ENCODE measurements at regions not wholly inside any gene's neighbourhood (a gene's known extent, or its start where the extent isn't known, plus 50 kb on each side); places are given as distances from the start of the nearest gene placed in this dataset.

GRCh38 chr5:145084834-145085233 lies 750.3 kb downstream of the PRELID2 start:
- Histone ChIP-seq H3K4me3 (no peak overlapping the region), H3K9me3 (no peaks in the 10 kb centered on the region), H3K27me3 (ENCODE audit: low read depth) (no peaks in the 10 kb centered on the region), H3K36me3 (replicated peaks) (no peaks in the 10 kb centered on the region), H3K4me1 (no peaks in the 10 kb centered on the region)
- no peak for DNase-seq (ENCODE audit: low spot score in 2 of 2)
- in situ Hi-C loops (cut with MboI; ENCODE audit: low sequenced_read_pairs) = no loop called here

DNA sequence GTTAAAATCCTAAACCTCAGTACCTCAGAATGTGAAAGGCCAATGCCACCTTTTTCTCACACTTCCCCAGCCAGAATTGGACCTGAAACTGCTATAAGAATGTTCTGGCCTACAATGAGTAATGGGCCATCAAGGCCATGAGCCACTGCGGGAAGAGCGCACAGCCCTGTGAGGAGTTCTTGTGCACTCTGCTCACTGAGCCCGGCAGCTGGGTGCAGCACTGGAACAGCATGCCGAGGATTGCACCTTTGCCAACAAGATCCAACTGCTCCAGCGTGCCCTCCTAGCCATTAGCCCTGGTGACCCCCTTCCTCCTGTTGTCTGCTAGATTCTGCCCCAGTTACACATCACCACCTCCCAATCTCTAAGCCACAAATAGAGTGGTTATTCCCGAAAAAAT lies 758.1 kb downstream of the PRELID2 start:
- in situ Hi-C loops (cut with MboI; ENCODE audit: low sequenced_read_pairs) = no loop called here
- Histone ChIP-seq H3K4me3 (no peak overlapping the region), H3K4me1 (no peaks in the 10 kb centered on the region), H3K9me3 (no peaks in the 10 kb centered on the region), H3K27me3 (ENCODE audit: low read depth) (no peaks in the 10 kb centered on the region), H3K36me3 (replicated peaks) (no peaks in the 10 kb centered on the region)
- no peak for DNase-seq (ENCODE audit: low spot score in 2 of 2)

- no peak for DNase-seq (ENCODE audit: low spot score in 2 of 2)
- no peaks in the 10 kb centered on the region for H3K9me3 ChIP-seq
- no peaks in the 10 kb centered on the region for H3K36me3 ChIP-seq (replicated peaks)
- no peaks in the 10 kb centered on the region for H3K27me3 ChIP-seq (ENCODE audit: low read depth)
- no peak overlapping the region for H3K4me3 ChIP-seq
- no peaks in the 10 kb centered on the region for H3K4me1 ChIP-seq
- in situ Hi-C loops (cut with MboI; ENCODE audit: low sequenced_read_pairs) = no loop called here
Measured at GRCh38 chr5:145076040-145076439, 759.1 kb downstream of the PRELID2 start.

DNA sequence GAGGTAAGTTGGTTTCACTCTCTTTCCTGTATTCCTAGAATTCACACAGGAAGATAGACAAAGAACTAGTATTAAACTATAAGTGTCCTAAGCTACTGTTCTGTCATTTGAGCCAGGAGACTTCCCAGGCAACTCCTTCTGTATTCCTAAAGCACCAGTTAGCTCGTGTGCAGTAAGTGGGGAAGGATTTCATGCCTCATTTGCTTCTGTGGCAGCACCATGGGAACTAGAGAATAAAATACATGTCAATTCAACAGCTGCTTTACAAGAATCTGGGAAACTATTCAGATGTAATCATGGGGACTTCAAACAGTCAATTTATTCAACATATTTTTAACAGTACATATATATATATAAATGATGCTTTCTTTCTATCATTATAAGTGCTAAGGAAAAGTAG lies 762.3 kb downstream of the PRELID2 start:
- DNase-seq (ENCODE audit: low spot score in 2 of 2) = no peak
- Histone ChIP-seq H3K4me1 (no peaks in the 10 kb centered on the region), H3K9me3 (no peaks in the 10 kb centered on the region), H3K4me3 (no peak overlapping the region), H3K27me3 (ENCODE audit: low read depth) (no peaks in the 10 kb centered on the region), H3K36me3 (replicated peaks) (no peaks in the 10 kb centered on the region)
- in situ Hi-C loops (cut with MboI; ENCODE audit: low sequenced_read_pairs) = no loop called here

DNA sequence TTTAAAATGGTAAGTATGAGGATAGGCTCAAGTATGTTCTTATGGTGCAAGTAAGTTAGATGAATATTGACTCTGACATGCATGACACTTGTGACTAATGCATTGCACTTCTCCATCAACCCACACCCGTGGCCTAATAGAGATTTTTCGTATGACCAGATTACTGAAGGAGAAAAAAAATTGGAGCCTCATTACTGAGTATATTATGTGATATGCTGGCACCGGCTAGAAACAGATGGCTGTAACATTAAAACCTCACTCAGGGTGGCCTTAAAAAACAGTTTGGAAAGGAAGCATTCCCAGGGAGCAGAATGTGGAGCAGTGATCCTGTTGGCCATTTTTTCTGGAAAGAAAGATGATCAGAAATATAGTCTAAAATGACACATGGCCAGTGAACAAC lies 766.4 kb downstream of the PRELID2 start:
- no peaks in the 10 kb centered on the region for H3K36me3 ChIP-seq (replicated peaks)
- no peak overlapping the region for H3K4me3 ChIP-seq
- H3K9me3 ChIP-seq = no peaks in the 10 kb centered on the region
- H3K4me1 ChIP-seq = no peaks in the 10 kb centered on the region
- in situ Hi-C loops (cut with MboI; ENCODE audit: low sequenced_read_pairs) = no loop called here
- no peak for DNase-seq (ENCODE audit: low spot score in 2 of 2)
- 0 out of 2 replicates have a peak, but pooled peaks cover 2% of the 10 kb centered on the region for H3K27me3 ChIP-seq (ENCODE audit: low read depth)

GRCh38 chr5:145062280-145063062 lies 772.7 kb downstream of the PRELID2 start:
- DNase-seq (ENCODE audit: low spot score in 2 of 2) = no peak
- Histone ChIP-seq H3K27me3 (ENCODE audit: low read depth) (0 out of 2 replicates have a peak, but pooled peaks cover 2% of the 10 kb centered on the region), H3K4me3 (no peak overlapping the region), H3K36me3 (replicated peaks) (no peaks in the 10 kb centered on the region), H3K9me3 (no peaks in the 10 kb centered on the region), H3K4me1 (no peaks in the 10 kb centered on the region)
- in situ Hi-C loops (cut with MboI; ENCODE audit: low sequenced_read_pairs) = no loop called here

- Histone ChIP-seq H3K4me1 (no peaks in the 10 kb centered on the region), H3K4me3 (no peak overlapping the region), H3K9me3 (no peaks in the 10 kb centered on the region), H3K36me3 (replicated peaks) (no peaks in the 10 kb centered on the region), H3K27me3 (ENCODE audit: low read depth) (no peaks in the 10 kb centered on the region)
- no peak for DNase-seq (ENCODE audit: low spot score in 2 of 2)
- in situ Hi-C loops (cut with MboI; ENCODE audit: low sequenced_read_pairs) = no loop called here
Measured at GRCh38 chr5:145056800-145057199, 778.3 kb downstream of the PRELID2 start.

DNA sequence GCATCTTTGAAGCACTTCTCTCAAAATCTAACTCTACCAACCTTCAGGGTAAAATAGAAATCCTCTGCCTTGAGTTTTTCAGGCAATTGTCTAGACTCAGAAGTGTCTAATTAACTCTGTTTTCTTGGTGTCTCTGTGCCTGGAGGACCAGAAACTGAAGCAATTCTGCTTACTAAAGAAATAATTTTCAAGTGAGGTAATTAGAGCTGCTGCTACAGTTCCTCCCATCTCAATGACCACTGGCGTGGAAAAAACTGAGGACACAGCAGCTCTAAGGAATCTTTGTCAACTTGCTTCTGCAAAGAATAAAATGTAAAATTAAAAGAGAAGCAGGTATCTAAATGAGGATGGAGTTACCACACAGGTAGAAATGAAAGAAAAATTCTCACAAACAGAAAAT lies 785.0 kb downstream of the PRELID2 start:
- H3K27me3 ChIP-seq (ENCODE audit: low read depth) = peaks cover 3% of the 10 kb centered on the region; the same call in 1 of the 2 replicates
- H3K36me3 ChIP-seq (replicated peaks) = no peaks in the 10 kb centered on the region
- no peaks in the 10 kb centered on the region for H3K9me3 ChIP-seq
- in situ Hi-C loops (cut with MboI; ENCODE audit: low sequenced_read_pairs) = no loop called here
- no peaks in the 10 kb centered on the region for H3K4me1 ChIP-seq
- no peak overlapping the region for H3K4me3 ChIP-seq
- DNase-seq (ENCODE audit: low spot score in 2 of 2) = no peak

DNA sequence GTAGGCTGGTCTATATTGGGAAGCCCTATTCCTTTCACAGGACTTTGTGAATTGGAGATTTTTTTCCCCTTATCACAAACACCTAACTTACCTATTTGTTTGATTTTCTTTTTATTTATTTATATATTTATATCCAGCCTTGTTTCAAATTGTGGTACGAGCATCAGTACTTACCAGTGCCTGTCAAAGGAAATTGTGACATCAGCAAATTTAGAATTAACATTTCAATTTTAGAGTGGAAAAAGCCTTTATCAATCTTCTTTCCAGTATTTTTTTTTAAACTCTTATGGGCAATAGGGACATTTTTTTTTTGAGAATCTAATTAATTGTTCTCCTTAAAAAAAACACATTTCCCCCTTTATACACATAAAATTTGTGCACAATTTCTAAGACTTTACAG lies 790.2 kb downstream of the PRELID2 start:
- Histone ChIP-seq H3K36me3 (replicated peaks) (no peaks in the 10 kb centered on the region), H3K4me1 (no peaks in the 10 kb centered on the region), H3K4me3 (no peak overlapping the region), H3K27me3 (ENCODE audit: low read depth) (no peaks in the 10 kb centered on the region), H3K9me3 (no peaks in the 10 kb centered on the region)
- in situ Hi-C loops (cut with MboI; ENCODE audit: low sequenced_read_pairs) = no loop called here
- DNase-seq (ENCODE audit: low spot score in 2 of 2) = no peak

GRCh38 chr5:145028626-145029025 lies 806.5 kb downstream of the PRELID2 start:
- H3K9me3 ChIP-seq = no peaks in the 10 kb centered on the region
- no peaks in the 10 kb centered on the region for H3K36me3 ChIP-seq (replicated peaks)
- H3K27me3 ChIP-seq (ENCODE audit: low read depth) = no peaks in the 10 kb centered on the region
- no peak overlapping the region for H3K4me3 ChIP-seq
- H3K4me1 ChIP-seq = no peaks in the 10 kb centered on the region
- no peak for DNase-seq (ENCODE audit: low spot score in 2 of 2)
- in situ Hi-C loops (cut with MboI; ENCODE audit: low sequenced_read_pairs) = no loop called here

DNA sequence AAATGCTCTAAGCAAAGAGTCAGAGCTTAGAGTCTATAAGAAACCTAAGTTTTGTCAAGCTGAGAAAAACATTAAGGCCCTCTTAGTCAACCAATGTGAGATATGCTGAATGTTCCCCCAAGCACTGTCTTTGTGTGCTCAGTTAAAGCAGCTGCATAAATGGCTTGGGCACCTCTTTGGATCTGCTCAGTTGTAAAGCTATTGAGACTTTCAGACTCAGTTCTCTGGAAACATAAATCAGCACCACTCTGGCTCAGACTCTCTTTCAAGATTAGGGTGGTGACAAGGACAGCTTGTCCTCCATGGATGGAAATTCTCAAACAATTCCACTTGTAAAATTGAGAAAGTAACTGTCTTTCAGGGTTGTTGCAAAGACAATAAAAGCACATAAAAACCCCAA lies 807.9 kb downstream of the PRELID2 start:
- Histone ChIP-seq H3K36me3 (replicated peaks) (no peaks in the 10 kb centered on the region), H3K4me3 (no peak overlapping the region), H3K4me1 (no peaks in the 10 kb centered on the region), H3K27me3 (ENCODE audit: low read depth) (no peaks in the 10 kb centered on the region), H3K9me3 (no peaks in the 10 kb centered on the region)
- in situ Hi-C loops (cut with MboI; ENCODE audit: low sequenced_read_pairs) = no loop called here
- no peak for DNase-seq (ENCODE audit: low spot score in 2 of 2)

DNA sequence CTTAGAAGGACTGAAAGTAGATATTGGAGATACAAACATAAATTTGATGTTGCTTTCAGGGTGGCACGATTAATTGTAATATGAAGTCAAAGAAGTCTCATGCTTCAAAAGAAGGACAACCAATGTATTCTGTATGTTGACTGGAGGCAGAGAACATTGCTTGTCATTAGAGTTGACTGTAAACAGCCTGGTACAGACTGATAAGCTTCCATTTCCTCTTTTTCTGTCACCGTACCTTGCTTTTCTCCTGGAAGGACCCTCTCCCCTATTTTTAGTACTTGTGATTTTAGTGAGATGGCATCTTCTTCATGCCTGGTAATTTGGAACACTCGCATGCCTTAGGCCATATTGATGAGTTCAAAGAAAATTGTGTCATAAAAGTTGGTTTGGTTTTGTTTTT lies 809.4 kb downstream of the PRELID2 start:
- no peaks in the 10 kb centered on the region for H3K9me3 ChIP-seq
- no peaks in the 10 kb centered on the region for H3K36me3 ChIP-seq (replicated peaks)
- DNase-seq (ENCODE audit: low spot score in 2 of 2) = no peak
- H3K4me3 ChIP-seq = no peak overlapping the region
- in situ Hi-C loops (cut with MboI; ENCODE audit: low sequenced_read_pairs) = no loop called here
- H3K27me3 ChIP-seq (ENCODE audit: low read depth) = no peaks in the 10 kb centered on the region
- no peaks in the 10 kb centered on the region for H3K4me1 ChIP-seq

- Histone ChIP-seq H3K27me3 (ENCODE audit: low read depth) (0 out of 2 replicates have a peak, but pooled peaks cover 3% of the 10 kb centered on the region), H3K4me1 (no peaks in the 10 kb centered on the region), H3K4me3 (no peak overlapping the region), H3K9me3 (no peaks in the 10 kb centered on the region), H3K36me3 (replicated peaks) (no peaks in the 10 kb centered on the region)
- no peak for DNase-seq (ENCODE audit: low spot score in 2 of 2)
- in situ Hi-C loops (cut with MboI; ENCODE audit: low sequenced_read_pairs) = no loop called here
Measured at GRCh38 chr5:145015146-145015545, 820.0 kb downstream of the PRELID2 start.

DNA sequence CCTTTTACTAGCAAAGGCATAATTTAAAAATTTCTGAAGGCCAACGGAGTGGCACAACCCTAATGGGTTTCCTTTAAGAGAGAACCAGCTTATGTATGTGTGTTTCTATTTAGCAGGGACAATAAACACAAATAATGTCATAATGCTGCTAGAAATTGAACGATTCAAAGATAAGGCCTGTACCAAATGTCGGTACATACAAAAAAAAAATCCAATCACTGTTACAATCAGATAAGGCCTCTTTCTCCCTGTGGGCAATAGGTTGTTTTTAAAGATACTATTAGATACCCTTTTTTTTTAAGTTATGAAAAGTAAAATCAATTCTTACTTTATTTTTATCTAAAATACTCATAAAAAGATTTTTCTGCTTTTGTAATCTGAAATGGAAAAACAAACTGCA lies 821.0 kb downstream of the PRELID2 start:
- Histone ChIP-seq H3K36me3 (replicated peaks) (no peaks in the 10 kb centered on the region), H3K27me3 (ENCODE audit: low read depth) (0 out of 2 replicates have a peak, but pooled peaks cover 3% of the 10 kb centered on the region), H3K4me1 (no peaks in the 10 kb centered on the region), H3K4me3 (no peak overlapping the region), H3K9me3 (no peaks in the 10 kb centered on the region)
- in situ Hi-C loops (cut with MboI; ENCODE audit: low sequenced_read_pairs) = no loop called here
- DNase-seq (ENCODE audit: low spot score in 2 of 2) = no peak

GRCh38 chr5:145010834-145011233 lies 824.3 kb downstream of the PRELID2 start:
- Histone ChIP-seq H3K36me3 (replicated peaks) (no peaks in the 10 kb centered on the region), H3K27me3 (ENCODE audit: low read depth) (0 out of 2 replicates have a peak, but pooled peaks cover 3% of the 10 kb centered on the region), H3K9me3 (no peaks in the 10 kb centered on the region), H3K4me3 (no peak overlapping the region), H3K4me1 (no peaks in the 10 kb centered on the region)
- in situ Hi-C loops (cut with MboI; ENCODE audit: low sequenced_read_pairs) = no loop called here
- DNase-seq (ENCODE audit: low spot score in 2 of 2) = no peak
